GM06990 (cell line): ENCODE measurements at regions not wholly inside any gene's neighbourhood (a gene's known extent, or its start where the extent isn't known, plus 50 kb on each side); places are given as distances from the start of the nearest gene placed in this dataset.

Experiments used
- DNase-seq: peaks from one replicate; pipeline ENCODE4 v3.0.0-alpha.2; 2011; ENCODE audit not compliant: insufficient read length; ENCODE audit errors: extremely low read depth
- H3K27me3 ChIP-seq: replicated peaks from 2 replicates; pipeline ENCODE4 v1.6.0; 2011; ENCODE audit warnings: low read length; ENCODE audit not compliant: control insufficient read depth, insufficient read depth
- H3K36me3 ChIP-seq: 2 replicates; pipeline ENCODE4 v1.5.1; 2011; ENCODE audit warnings: low read length; ENCODE audit not compliant: control insufficient read depth, insufficient read depth
- H3K4me3 ChIP-seq: replicated peaks from 2 replicates; pipeline ENCODE4 v1.5.1; 2011; ENCODE audit warnings: low read depth, mild to moderate bottlenecking, control low read depth, low read length
- CTCF ChIP-seq: IDR thresholded peaks from 2 replicates; pipeline ENCODE4 v1.5.1; 2011; ENCODE audit warnings: low read length, control low read depth, mild to moderate bottlenecking, inconsistent platforms; ENCODE audit not compliant: insufficient read depth, poor library complexity, severe bottlenecking

GRCh38 chr7:18117482-18117881, 89.8 kb upstream of the PRPS1L1 start:
- no peaks in the 10 kb centered on the region for H3K36me3 ChIP-seq
- no peaks in the 10 kb centered on the region; the same call in 1 of the 2 replicates for H3K27me3 ChIP-seq
- no peak overlapping the region for H3K4me3 ChIP-seq
- no peak for TF ChIP-seq CTCF
- no peak for DNase-seq

GRCh38 chr7:18119985-18120384, 92.3 kb upstream of the PRPS1L1 start:
- Histone ChIP-seq H3K27me3 (no peaks in the 10 kb centered on the region; the same call in 1 of the 2 replicates), H3K4me3 (no peak overlapping the region), H3K36me3 (no peaks in the 10 kb centered on the region)
- TF ChIP-seq CTCF = peak; percentile 4
- no peak for DNase-seq

GRCh38 chr7:18123508-18124239, 96.0 kb upstream of the PRPS1L1 start:
- no peaks in the 10 kb centered on the region; the same call in 1 of the 2 replicates for H3K27me3 ChIP-seq
- H3K36me3 ChIP-seq = no peaks in the 10 kb centered on the region
- no peak for TF ChIP-seq CTCF
- no peak for DNase-seq
- H3K4me3 ChIP-seq = no peak overlapping the region

- DNase-seq = no peak
- Histone ChIP-seq H3K36me3 (no peaks in the 10 kb centered on the region), H3K4me3 (no peak overlapping the region), H3K27me3 (no peaks in the 10 kb centered on the region)
- no peak for TF ChIP-seq CTCF
Observed at GRCh38 chr7:18125476-18125875, 97.8 kb upstream of the PRPS1L1 start.

- no peaks in the 10 kb centered on the region for H3K36me3 ChIP-seq
- no peak for DNase-seq
- no peaks in the 10 kb centered on the region for H3K27me3 ChIP-seq
- TF ChIP-seq CTCF = no peak
- H3K4me3 ChIP-seq = no peak overlapping the region
Observed at GRCh38 chr7:18126281-18126680, 98.6 kb upstream of the PRPS1L1 start.
